Trophoblast cell (in vitro differentiated cells and primary cell): ENCODE measurements at regions not wholly inside any gene's neighbourhood (a gene's known extent, or its start where the extent isn't known, plus 50 kb on each side); places are given as distances from the start of the nearest gene placed in this dataset.
"Not testable (repeated sequence)": the region's sequence is repeated elsewhere in the genome, so short reads cannot be mapped to it uniquely, and the experiment has no call there.

Experiments used
- DNase-seq, 2 donors: peaks; one replicate each; pipeline ENCODE4 v3.0.0-alpha.2; 2016
- H2AFZ ChIP-seq: 2 replicates; pipeline ENCODE4 v1.6.1; 2013; ENCODE audit warnings: low read length, moderate library complexity, mild to moderate bottlenecking; ENCODE audit not compliant: insufficient read depth, poor library complexity
- H2AK5ac ChIP-seq: 2 replicates; pipeline ENCODE4 v1.6.1; 2013; ENCODE audit warnings: mild to moderate bottlenecking, low read length
- H2BK120ac ChIP-seq: 2 replicates; pipeline ENCODE4 v1.6.1; 2013; ENCODE audit warnings: low read length, mild to moderate bottlenecking, moderate library complexity; ENCODE audit not compliant: insufficient read depth, poor library complexity
- H2BK12ac ChIP-seq: 2 replicates; pipeline ENCODE4 v1.6.1; 2013; ENCODE audit warnings: mild to moderate bottlenecking, low read length, moderate library complexity
- H2BK5ac ChIP-seq: 2 replicates; pipeline ENCODE4 v1.6.1; 2013; ENCODE audit warnings: low read length, low read depth, moderate library complexity, mild to moderate bottlenecking; ENCODE audit not compliant: poor library complexity
- H3K14ac ChIP-seq: 2 replicates; pipeline ENCODE4 v1.6.1; 2013; ENCODE audit warnings: mild to moderate bottlenecking, low read length
- H3K18ac ChIP-seq: 2 replicates; pipeline ENCODE4 v1.6.1; 2013; ENCODE audit warnings: mild to moderate bottlenecking, low read length
- H3K23ac ChIP-seq: 2 replicates; pipeline ENCODE4 v1.6.1; 2013; ENCODE audit warnings: low read length
- H3K27ac ChIP-seq: 2 replicates; pipeline ENCODE4 v1.5.1; 2013; ENCODE audit warnings: low read depth, mild to moderate bottlenecking, inconsistent platforms, low read length, moderate library complexity
- H3K27me3 ChIP-seq: 2 replicates; pipeline ENCODE4 v1.6.1; 2013; ENCODE audit warnings: inconsistent platforms, mild to moderate bottlenecking, low read length, moderate library complexity; ENCODE audit not compliant: insufficient read depth
- H3K36me3 ChIP-seq, 2 experiments: 1 replicate in 1 of 2; 2 replicates in 1 of 2; pipeline ENCODE4 v1.6.1; 2013; ENCODE audit warnings: low read length in 2 of 2, mild to moderate bottlenecking in 2 of 2, moderate library complexity in 1 of 2; ENCODE audit not compliant: insufficient read depth in 2 of 2, control insufficient read depth in 1 of 2
- H3K4ac ChIP-seq: 2 replicates; pipeline ENCODE4 v1.6.1; 2013; ENCODE audit warnings: low read depth, mild to moderate bottlenecking, low read length, moderate library complexity
- H3K4me1 ChIP-seq, 2 experiments: 1 replicate in 1 of 2; 2 replicates in 1 of 2; pipeline ENCODE4 v1.6.1; 2013; ENCODE audit warnings: low read length in 2 of 2, mild to moderate bottlenecking in 2 of 2, moderate library complexity in 1 of 2; ENCODE audit not compliant: insufficient read depth in 2 of 2, control insufficient read depth in 1 of 2
- H3K4me2 ChIP-seq: 2 replicates; pipeline ENCODE4 v1.6.1; 2013; ENCODE audit warnings: inconsistent platforms, mild to moderate bottlenecking, low read length, moderate library complexity
- H3K4me3 ChIP-seq: 2 replicates; pipeline ENCODE4 v1.5.1; 2013; ENCODE audit warnings: mild to moderate bottlenecking, low read depth, low read length, inconsistent platforms
- H3K79me1 ChIP-seq: one replicate; pipeline ENCODE4 v1.6.1; 2013; ENCODE audit warnings: low read length
- H3K79me2 ChIP-seq: 2 replicates; pipeline ENCODE4 v1.6.1; 2013; ENCODE audit warnings: low read length, mild to moderate bottlenecking; ENCODE audit not compliant: control insufficient read depth, insufficient read depth, poor library complexity
- H3K9ac ChIP-seq: 2 replicates; pipeline ENCODE4 v1.6.1; 2013; ENCODE audit warnings: mild to moderate bottlenecking, low read length
- H3K9me3 ChIP-seq: 2 replicates; pipeline ENCODE4 v1.6.1; 2013; ENCODE audit warnings: low read depth, mild to moderate bottlenecking, control low read depth, inconsistent platforms, low read length; ENCODE audit not compliant: insufficient read depth
- H4K12ac ChIP-seq: 2 replicates; pipeline ENCODE4 v1.6.1; 2013; ENCODE audit warnings: low read depth, mild to moderate bottlenecking, low read length, moderate library complexity
- H4K8ac ChIP-seq: 2 replicates; pipeline ENCODE4 v1.6.1; 2013; ENCODE audit warnings: low read depth, mild to moderate bottlenecking, low read length, moderate library complexity
- H4K91ac ChIP-seq: one replicate; pipeline ENCODE4 v1.6.1; 2013; ENCODE audit warnings: low read depth, mild to moderate bottlenecking, low read length, moderate library complexity
- WGBS: extraction: QIAGEN DNeasy Blood & Tissue Kit; methylation state at CpG from one replicate; pipeline ENCODE4 v1.1.7; 2013; ENCODE audit warnings: missing lambda C conversion rate; ENCODE audit not compliant: insufficient read length, insufficient coverage; ENCODE audit errors: extremely low coverage; 5-methylcytosine and 5-hydroxymethylcytosine counted together

DNA sequence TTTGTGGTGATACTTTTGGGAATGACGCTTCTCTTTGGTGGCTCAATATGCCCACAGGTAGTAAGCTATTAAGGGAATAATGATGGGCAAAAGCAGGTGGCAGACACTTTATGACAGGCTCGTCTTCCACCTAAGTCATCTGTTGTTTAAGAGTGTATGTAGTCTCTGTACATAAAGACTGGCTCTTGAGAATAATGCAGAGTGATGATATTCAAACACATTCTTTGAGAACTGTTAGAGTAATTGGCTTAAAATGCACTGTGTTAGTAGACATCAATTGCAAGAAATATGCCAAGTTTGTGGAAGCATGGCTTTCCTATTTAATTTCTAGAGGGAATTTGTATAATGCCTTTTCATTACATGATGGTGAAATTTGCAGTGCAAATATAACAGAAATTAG lies 694.8 kb upstream of the MIS18BP1 start:
- no peak overlapping the region for H2BK12ac ChIP-seq
- no peaks in the 10 kb centered on the region for H3K9me3 ChIP-seq
- H4K8ac ChIP-seq: no peak overlapping the region
- H3K79me1 ChIP-seq: no peaks in the 10 kb centered on the region
- H4K12ac ChIP-seq: no peak overlapping the region
- no peak overlapping the region for H3K23ac ChIP-seq
- WGBS: no CpG with 5 or more reads among the region's 2 CpGs
- H3K36me3 ChIP-seq: no peaks in the 10 kb centered on the region
- no peak overlapping the region for H3K18ac ChIP-seq
- H3K27ac ChIP-seq: no peak overlapping the region
- no peak overlapping the region for H3K4me3 ChIP-seq
- no peaks in the 10 kb centered on the region for H3K79me2 ChIP-seq
- H2BK5ac ChIP-seq: no peak overlapping the region
- no peak overlapping the region for H2AK5ac ChIP-seq
- H3K4me2 ChIP-seq: no peak overlapping the region
- no peak overlapping the region for H3K4ac ChIP-seq
- H2BK120ac ChIP-seq: no peak overlapping the region
- H2AFZ ChIP-seq: no peak overlapping the region
- no peak overlapping the region for H4K91ac ChIP-seq
- no peak overlapping the region for H3K14ac ChIP-seq
- no peaks in the 10 kb centered on the region for H3K4me1 ChIP-seq
- no peaks in the 10 kb centered on the region for H3K27me3 ChIP-seq
- no peak overlapping the region for H3K9ac ChIP-seq
- no peak for DNase-seq

DNA sequence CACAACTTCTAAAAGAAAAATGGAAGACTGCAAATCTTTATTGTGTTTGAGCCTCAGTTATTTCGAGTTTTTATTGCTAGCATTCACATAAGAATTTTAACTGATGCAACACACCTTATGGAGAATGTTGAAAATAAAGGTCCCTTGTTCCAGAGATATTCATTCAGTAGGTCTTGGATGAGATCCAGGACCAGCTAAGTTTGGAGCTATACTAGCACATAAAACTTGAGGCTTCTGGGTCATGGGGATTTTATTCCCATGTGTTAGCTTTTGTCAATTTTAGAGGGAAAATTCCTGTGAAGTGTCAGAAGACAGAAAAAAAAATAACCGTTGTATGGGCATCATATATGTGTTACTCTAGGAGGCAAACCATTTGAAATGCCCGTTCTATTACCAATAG lies 693.2 kb upstream of the MIS18BP1 start:
- no peak for DNase-seq
- no peaks in the 10 kb centered on the region for H3K36me3 ChIP-seq
- no peaks in the 10 kb centered on the region for H3K27me3 ChIP-seq
- H3K4me1 ChIP-seq: no peaks in the 10 kb centered on the region
- H3K23ac ChIP-seq: no peak overlapping the region
- no peak overlapping the region for H3K18ac ChIP-seq
- no peak overlapping the region for H3K4me3 ChIP-seq
- H2BK5ac ChIP-seq: no peak overlapping the region
- H4K12ac ChIP-seq: no peak overlapping the region
- H3K79me1 ChIP-seq: no peaks in the 10 kb centered on the region
- no peak overlapping the region for H3K9ac ChIP-seq
- no CpG with 5 or more reads among the region's 3 CpGs for WGBS
- H3K4ac ChIP-seq: no peak overlapping the region
- H2BK120ac ChIP-seq: no peak overlapping the region
- H3K14ac ChIP-seq: no peak overlapping the region
- no peak overlapping the region for H4K8ac ChIP-seq
- H3K4me2 ChIP-seq: no peak overlapping the region
- no peaks in the 10 kb centered on the region for H3K79me2 ChIP-seq
- H4K91ac ChIP-seq: no peak overlapping the region
- no peak overlapping the region for H3K27ac ChIP-seq
- H2AFZ ChIP-seq: no peak overlapping the region
- H2BK12ac ChIP-seq: no peak overlapping the region
- no peak overlapping the region for H2AK5ac ChIP-seq
- no peaks in the 10 kb centered on the region for H3K9me3 ChIP-seq

DNA sequence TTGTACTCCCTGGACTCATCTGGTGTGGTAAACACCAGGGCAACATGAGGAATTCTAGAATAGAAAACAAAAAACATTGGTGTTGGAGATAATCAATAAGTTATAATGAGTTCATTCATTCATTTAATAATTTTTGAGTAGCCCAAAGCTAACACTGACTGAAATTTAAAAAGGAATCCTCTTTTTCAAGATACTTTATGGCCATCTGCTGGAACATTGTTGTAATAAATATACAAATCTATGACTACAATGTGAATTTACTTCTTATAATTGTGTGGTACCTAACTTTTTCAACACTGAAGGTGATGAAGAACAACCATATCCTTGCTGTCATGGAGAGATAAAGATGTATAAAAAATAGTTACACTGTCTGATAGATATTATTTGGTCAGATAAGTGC lies 687.3 kb upstream of the MIS18BP1 start:
- no peaks in the 10 kb centered on the region for H3K9me3 ChIP-seq
- H3K9ac ChIP-seq: no peak overlapping the region
- no peaks in the 10 kb centered on the region for H3K36me3 ChIP-seq
- no peaks in the 10 kb centered on the region for H3K4me1 ChIP-seq
- H3K27me3 ChIP-seq: no peaks in the 10 kb centered on the region
- H3K14ac ChIP-seq: no peak overlapping the region
- no peak overlapping the region for H3K27ac ChIP-seq
- no peaks in the 10 kb centered on the region for H3K79me1 ChIP-seq
- no peak overlapping the region for H3K4ac ChIP-seq
- no peaks in the 10 kb centered on the region for H3K79me2 ChIP-seq
- no peak overlapping the region for H4K8ac ChIP-seq
- no peak overlapping the region for H2BK5ac ChIP-seq
- H3K23ac ChIP-seq: no peak overlapping the region
- H2BK12ac ChIP-seq: no peak overlapping the region
- H2AK5ac ChIP-seq: no peak overlapping the region
- H3K18ac ChIP-seq: no peak overlapping the region
- H3K4me3 ChIP-seq: no peak overlapping the region
- H4K91ac ChIP-seq: no peak overlapping the region
- H4K12ac ChIP-seq: no peak overlapping the region
- H2BK120ac ChIP-seq: no peak overlapping the region
- DNase-seq: no peak
- H3K4me2 ChIP-seq: no peak overlapping the region
- no peak overlapping the region for H2AFZ ChIP-seq

DNA sequence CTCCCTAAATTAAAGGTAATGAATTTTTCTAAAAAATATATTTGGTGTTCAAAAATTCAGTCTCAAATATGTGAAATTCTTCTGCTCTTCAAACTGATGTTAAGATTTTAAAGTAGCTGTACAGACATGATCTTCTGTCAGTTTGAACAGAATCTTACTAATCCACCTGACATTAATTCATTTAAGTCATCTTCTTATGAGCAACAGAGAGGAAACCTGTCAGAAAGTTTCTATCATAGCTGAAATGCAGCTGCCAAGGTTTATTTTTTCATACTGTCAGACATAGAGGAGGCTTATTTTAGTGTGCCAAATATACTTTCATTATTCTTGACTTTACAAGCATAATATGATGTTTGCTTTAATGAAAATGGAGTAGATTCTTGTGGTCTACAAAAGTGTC lies 686.6 kb upstream of the MIS18BP1 start:
- no peaks in the 10 kb centered on the region for H3K4me1 ChIP-seq
- no peak overlapping the region for H2BK5ac ChIP-seq
- H3K9ac ChIP-seq: no peak overlapping the region
- no peaks in the 10 kb centered on the region for H3K36me3 ChIP-seq
- no peak overlapping the region for H2AFZ ChIP-seq
- no peak overlapping the region for H4K91ac ChIP-seq
- H3K14ac ChIP-seq: no peak overlapping the region
- H3K79me2 ChIP-seq: no peaks in the 10 kb centered on the region
- no peak overlapping the region for H3K27ac ChIP-seq
- peaks cover 5% of the 10 kb centered on the region for H3K9me3 ChIP-seq
- no peak overlapping the region for H2BK12ac ChIP-seq
- H3K4me3 ChIP-seq: no peak overlapping the region
- no peak overlapping the region for H4K12ac ChIP-seq
- no peak overlapping the region for H3K18ac ChIP-seq
- H3K79me1 ChIP-seq: no peaks in the 10 kb centered on the region
- no peak overlapping the region for H2AK5ac ChIP-seq
- no peak overlapping the region for H3K4ac ChIP-seq
- H3K27me3 ChIP-seq: no peaks in the 10 kb centered on the region
- H3K4me2 ChIP-seq: no peak overlapping the region
- H4K8ac ChIP-seq: no peak overlapping the region
- H2BK120ac ChIP-seq: no peak overlapping the region
- no peak for DNase-seq
- H3K23ac ChIP-seq: no peak overlapping the region

DNA sequence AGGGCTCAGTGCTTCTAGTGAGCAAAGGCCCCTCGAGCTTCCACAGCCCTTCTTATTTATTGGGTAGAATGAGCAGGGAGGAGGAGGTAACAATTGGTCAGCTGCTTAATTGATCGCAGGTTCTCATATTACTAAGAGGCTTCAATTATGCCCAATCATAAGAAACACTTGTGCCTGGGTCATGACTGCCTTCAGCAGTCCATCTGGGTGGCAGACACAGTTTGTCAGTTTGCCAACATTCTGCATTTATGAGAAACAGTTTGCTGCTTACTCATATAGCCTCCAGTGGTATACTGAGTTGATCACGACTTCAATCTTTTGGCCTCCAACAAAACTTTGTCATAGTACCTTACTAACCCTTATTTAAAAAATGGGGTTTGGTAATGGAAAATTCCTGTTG lies 667.0 kb upstream of the MIS18BP1 start:
- WGBS: no CpG with 5 or more reads among the region's 3 CpGs
- DNase-seq: peak in 1 of 2 donors; percentile 35
- not testable (repeated sequence) for H4K12ac ChIP-seq, H2BK120ac ChIP-seq, H3K4me1 ChIP-seq, H3K9ac ChIP-seq, H3K14ac ChIP-seq, H2BK12ac ChIP-seq, H3K79me1 ChIP-seq, H3K23ac ChIP-seq, H3K4me3 ChIP-seq, H3K27ac ChIP-seq, H3K27me3 ChIP-seq, H2AFZ ChIP-seq, H4K91ac ChIP-seq, H3K18ac ChIP-seq, H3K9me3 ChIP-seq, H3K79me2 ChIP-seq, H2AK5ac ChIP-seq, H2BK5ac ChIP-seq, H3K4ac ChIP-seq, H3K4me2 ChIP-seq, H3K36me3 ChIP-seq, H4K8ac ChIP-seq
